ENCODE measurements at regions not wholly inside any gene's neighbourhood (a gene's known extent, or its start where the extent isn't known, plus 50 kb on each side); places are given as distances from the start of the nearest gene placed in this dataset.

DNA sequence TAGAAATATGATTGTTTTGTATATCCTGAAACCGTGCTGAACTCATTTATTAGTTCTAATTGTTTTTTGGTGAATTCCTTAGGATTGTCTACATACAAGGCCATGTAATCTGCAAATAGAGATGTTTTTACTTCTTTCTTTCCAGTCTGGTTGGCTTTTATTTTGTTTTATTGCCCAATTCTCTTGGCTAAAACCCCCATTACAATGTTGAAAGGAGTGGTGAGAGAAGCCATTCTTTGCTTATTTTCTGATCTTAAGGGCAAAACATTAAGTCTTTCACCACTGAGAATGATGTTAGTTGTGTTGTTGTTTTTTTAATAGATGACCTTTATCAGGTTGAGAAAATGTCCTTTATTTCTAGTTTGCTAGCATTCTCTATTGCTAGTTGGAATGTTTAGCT lies 157.3 kb downstream of the NTMT2 start:
- Histone ChIP-seq H3K4me3 (ENCODE audit: low read depth, low read length) (no peak overlapping the region), H3K27me3 (ENCODE audit: control insufficient read depth, insufficient read depth, low read length) (no peaks in the 10 kb centered on the region), H3K36me3 (ENCODE audit: control insufficient read depth, insufficient read depth, low read length) (no peaks in the 10 kb centered on the region)
- TF ChIP-seq, protein P1, sequence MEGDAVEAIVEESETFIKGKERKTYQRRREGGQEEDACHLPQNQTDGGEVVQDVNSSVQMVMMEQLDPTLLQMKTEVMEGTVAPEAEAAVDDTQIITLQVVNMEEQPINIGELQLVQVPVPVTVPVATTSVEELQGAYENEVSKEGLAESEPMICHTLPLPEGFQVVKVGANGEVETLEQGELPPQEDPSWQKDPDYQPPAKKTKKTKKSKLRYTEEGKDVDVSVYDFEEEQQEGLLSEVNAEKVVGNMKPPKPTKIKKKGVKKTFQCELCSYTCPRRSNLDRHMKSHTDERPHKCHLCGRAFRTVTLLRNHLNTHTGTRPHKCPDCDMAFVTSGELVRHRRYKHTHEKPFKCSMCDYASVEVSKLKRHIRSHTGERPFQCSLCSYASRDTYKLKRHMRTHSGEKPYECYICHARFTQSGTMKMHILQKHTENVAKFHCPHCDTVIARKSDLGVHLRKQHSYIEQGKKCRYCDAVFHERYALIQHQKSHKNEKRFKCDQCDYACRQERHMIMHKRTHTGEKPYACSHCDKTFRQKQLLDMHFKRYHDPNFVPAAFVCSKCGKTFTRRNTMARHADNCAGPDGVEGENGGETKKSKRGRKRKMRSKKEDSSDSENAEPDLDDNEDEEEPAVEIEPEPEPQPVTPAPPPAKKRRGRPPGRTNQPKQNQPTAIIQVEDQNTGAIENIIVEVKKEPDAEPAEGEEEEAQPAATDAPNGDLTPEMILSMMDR (IDR thresholded peaks at IDR 0.05; ENCODE audit: insufficient read depth, low read length, poor library complexity, severe bottlenecking), result no peak
- no peak for DNase-seq (ENCODE audit: low read depth)

DNA sequence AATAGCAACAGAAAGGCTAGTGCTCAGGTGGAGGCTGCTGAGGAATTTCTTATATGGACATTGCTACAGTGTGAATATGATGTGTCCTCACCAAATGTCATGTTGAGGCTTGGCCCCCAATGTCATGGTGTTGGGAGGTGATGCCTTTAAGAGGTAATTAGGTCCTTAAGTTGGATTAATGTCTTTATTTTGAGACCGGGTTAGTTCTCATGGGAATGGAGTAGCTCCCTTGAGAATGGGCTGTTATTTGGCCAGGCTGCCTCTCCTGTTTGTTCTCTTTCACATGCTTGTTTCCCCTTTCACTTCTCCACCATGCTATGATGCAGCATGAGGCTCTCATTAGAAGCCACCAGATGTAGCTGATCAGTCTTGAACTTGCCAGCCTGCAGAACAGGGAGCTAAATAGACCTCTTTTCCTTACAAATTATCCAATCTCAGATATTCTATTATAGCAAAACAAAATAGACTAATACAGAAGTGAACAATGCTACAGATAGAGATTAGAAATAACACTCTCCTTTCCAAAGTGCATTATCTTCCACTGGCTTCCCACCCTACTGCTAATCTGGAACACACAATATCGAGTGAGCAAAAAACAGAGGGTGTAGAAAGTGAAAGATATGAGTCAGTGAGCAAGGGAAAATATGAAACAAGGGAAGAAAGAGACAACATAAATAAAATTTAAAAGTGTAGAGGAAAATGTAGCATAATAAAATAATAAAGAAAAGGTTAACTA lies 160.2 kb downstream of the NTMT2 start:
- no peak for DNase-seq (ENCODE audit: low read depth)
- TF ChIP-seq, protein P1 (IDR thresholded peaks at IDR 0.05; ENCODE audit: insufficient read depth, low read length, poor library complexity, severe bottlenecking), result no peak
- Histone ChIP-seq H3K4me3 (ENCODE audit: low read depth, low read length) (no peak overlapping the region), H3K27me3 (ENCODE audit: control insufficient read depth, insufficient read depth, low read length) (no peaks in the 10 kb centered on the region), H3K36me3 (ENCODE audit: control insufficient read depth, insufficient read depth, low read length) (no peaks in the 10 kb centered on the region)

DNA sequence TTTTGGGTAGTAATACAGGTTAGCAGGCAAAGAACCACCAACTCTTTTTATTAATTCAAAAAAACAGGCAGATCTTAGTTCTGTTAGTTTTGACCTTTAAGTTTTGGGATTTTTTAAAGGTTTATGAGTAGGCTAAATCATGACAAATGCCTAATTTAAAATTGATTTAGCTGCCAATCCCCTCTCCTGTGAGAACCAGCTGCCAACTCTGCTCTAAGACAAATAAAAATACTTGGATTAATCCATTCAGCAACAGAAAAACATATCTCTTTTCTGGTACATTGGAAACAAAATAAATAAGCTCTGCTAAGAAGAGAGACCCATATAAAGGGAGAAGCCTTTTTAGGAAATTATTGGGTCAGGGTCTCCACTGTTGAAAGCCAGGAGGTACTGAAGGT lies 160.8 kb downstream of the NTMT2 start:
- Histone ChIP-seq H3K36me3 (ENCODE audit: control insufficient read depth, insufficient read depth, low read length) (no peaks in the 10 kb centered on the region), H3K27me3 (ENCODE audit: control insufficient read depth, insufficient read depth, low read length) (no peaks in the 10 kb centered on the region), H3K4me3 (ENCODE audit: low read depth, low read length) (no peak overlapping the region)
- no peak for DNase-seq (ENCODE audit: low read depth)
- TF ChIP-seq, protein P1 (IDR thresholded peaks at IDR 0.05; ENCODE audit: insufficient read depth, low read length, poor library complexity, severe bottlenecking), result no peak

DNA sequence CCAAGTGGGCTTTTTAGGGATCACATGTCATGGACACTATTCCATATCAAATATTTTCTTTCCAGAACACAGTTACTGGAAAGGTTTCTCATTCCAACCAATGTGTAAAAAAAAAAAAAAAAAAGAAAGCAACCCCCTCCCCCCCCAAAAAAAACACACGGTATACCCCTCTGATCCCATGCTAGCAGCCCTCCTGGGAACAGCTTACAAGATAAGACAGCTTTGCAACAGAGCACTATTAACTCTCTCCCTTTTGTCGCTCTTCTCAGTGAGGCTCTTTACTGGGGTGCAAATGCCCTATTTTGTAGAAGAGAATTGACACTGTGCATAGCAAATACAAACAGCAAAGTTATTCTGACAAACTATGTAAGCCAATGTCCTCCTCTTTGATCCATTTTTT lies 161.2 kb downstream of the NTMT2 start:
- TF ChIP-seq, protein P1 (IDR thresholded peaks at IDR 0.05; ENCODE audit: insufficient read depth, low read length, poor library complexity, severe bottlenecking), result no peak
- no peak for DNase-seq (ENCODE audit: low read depth)
- H3K36me3 ChIP-seq (ENCODE audit: control insufficient read depth, insufficient read depth, low read length), result no peaks in the 10 kb centered on the region
- H3K27me3 ChIP-seq (ENCODE audit: control insufficient read depth, insufficient read depth, low read length), result no peaks in the 10 kb centered on the region
- no peak overlapping the region for H3K4me3 ChIP-seq (ENCODE audit: low read depth, low read length)

DNA sequence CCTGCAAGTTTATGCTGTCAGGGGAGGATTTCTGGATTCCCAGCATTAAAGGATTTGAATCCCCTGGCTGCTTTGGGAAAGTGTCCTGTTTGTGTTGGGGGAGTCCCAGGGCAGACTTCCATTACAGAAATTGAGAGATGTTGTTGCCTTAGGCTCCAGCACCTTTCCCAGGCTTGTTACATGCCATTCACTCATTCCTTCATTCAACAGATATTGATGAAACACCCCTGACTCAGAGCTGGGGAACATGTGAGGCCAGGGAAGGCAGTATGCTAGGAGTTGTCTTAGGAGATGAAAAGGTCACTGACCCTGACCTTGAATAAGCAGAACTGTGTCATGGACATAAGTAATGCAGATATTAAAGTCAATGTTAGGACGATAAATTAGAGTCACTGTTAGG lies 161.7 kb downstream of the NTMT2 start:
- TF ChIP-seq, protein P1 (IDR thresholded peaks at IDR 0.05; ENCODE audit: insufficient read depth, low read length, poor library complexity, severe bottlenecking), result no peak
- DNase-seq (ENCODE audit: low read depth), result no peak
- H3K36me3 ChIP-seq (ENCODE audit: control insufficient read depth, insufficient read depth, low read length), result no peaks in the 10 kb centered on the region

More for the DNA sequence above, 161.7 kb downstream of the NTMT2 start:
- Histone ChIP-seq H3K27me3 (ENCODE audit: control insufficient read depth, insufficient read depth, low read length) (no peaks in the 10 kb centered on the region), H3K4me3 (ENCODE audit: low read depth, low read length) (no peak overlapping the region)
